Kidney (tissue), 13 donors: ENCODE measurements at regions not wholly inside any gene's neighbourhood (a gene's known extent, or its start where the extent isn't known, plus 50 kb on each side); places are given as distances from the start of the nearest gene placed in this dataset.
A peak's percentile ranks its signal among the peaks of the same experiment; 100 is the strongest.

Experiments
- DNase-seq, 5 donors: peaks; one replicate each; pipeline ENCODE4 v3.0.0-alpha.2; 2013 to 2020
- FAIRE-seq: peaks from 2 replicates; lab custom pipeline; 2012; peaks lifted over from hg19 to GRCh38; lab: Jason Lieb, UNC
- H3K27ac ChIP-seq, 2 donors: one replicate each; pipeline ENCODE4 v1.7.0; 2013; ENCODE audit warnings: low read depth in 2 of 2, low read length in 2 of 2, inconsistent platforms in 1 of 2
- H3K27me3 ChIP-seq: one replicate; pipeline ENCODE4 v1.7.1; 2013; ENCODE audit warnings: low read length, inconsistent platforms; ENCODE audit not compliant: control insufficient read depth, insufficient read depth
- H3K36me3 ChIP-seq, 3 donors: one replicate each; pipeline versions ENCODE4 v1.7.0 to v1.7.1; 2013; ENCODE audit warnings: low read length in 3 of 3, control low read depth in 1 of 3, inconsistent platforms in 1 of 3; ENCODE audit not compliant: insufficient read depth in 3 of 3, control insufficient read depth in 2 of 3
- H3K4me1 ChIP-seq, 3 donors: one replicate each; pipeline versions ENCODE4 v1.7.0 to v1.7.1; 2013; ENCODE audit warnings: low read length in 3 of 3, inconsistent platforms in 1 of 3, low read depth in 1 of 3; ENCODE audit not compliant: control insufficient read depth in 2 of 3, insufficient read depth in 2 of 3
- H3K4me3 ChIP-seq, 3 donors: one replicate each; pipeline versions ENCODE4 v1.7.0 to v1.8.1; 2013; ENCODE audit warnings: low read length in 3 of 3, control low read depth in 1 of 3, inconsistent platforms in 1 of 3
- H3K9ac ChIP-seq, 3 donors: one replicate each; pipeline versions ENCODE4 v1.7.0 to v1.7.1; 2013; ENCODE audit warnings: low read length in 3 of 3, control low read depth in 1 of 3, inconsistent platforms in 1 of 3
- H3K9me3 ChIP-seq, 3 donors: one replicate each; pipeline versions ENCODE4 v1.7.0 to v1.7.1; 2013; ENCODE audit warnings: low read length in 3 of 3, control low read depth in 1 of 3, inconsistent platforms in 1 of 3; ENCODE audit not compliant: control insufficient read depth in 2 of 3, insufficient read depth in 1 of 3
- intact Hi-C: fragments of 100-400 bp; cut with DNase I; formaldehyde crosslinking; loops from one replicate; pipeline ENCODE4 v1.11.1; 2022
- TF ChIP-seq, protein P1 (sequence below): IDR thresholded peaks from 3 replicates; pipeline ENCODE4 v1.5.1; 2012; ENCODE audit warnings: mild to moderate bottlenecking, moderate library complexity, borderline replicate concordance; ENCODE audit not compliant: insufficient read depth; ENCODE audit errors: extremely low read depth
- donor health status: control.
- donor health status: control.
- donor health status: control.
- donor health status: control.
- donor health status: control.
- donor health status: DM: yes; HTN: yes; CAD: no.
- donor health status: Normal renal cell carcinoma (clear cell type).

DNA sequence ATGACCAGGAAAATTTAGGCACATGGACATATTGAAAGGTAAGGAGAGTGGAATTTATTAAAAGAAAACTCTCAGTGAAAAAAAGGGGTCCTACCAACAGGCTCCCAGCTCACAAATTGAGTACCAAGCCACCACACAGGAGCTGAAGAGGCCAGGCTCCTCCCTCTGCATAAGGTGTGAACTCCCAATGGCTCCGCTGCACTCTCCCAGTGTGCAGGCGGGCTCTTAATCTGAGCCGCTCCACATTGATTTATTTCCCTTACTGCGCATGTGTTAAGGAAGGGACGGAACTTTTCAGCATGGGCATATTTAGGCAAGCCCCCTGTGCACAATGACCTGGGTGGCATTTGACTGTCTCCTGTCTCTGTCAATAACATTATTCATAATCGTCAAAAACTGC is 68.6 kb upstream of the PLEKHG7 start:
- no peak for DNase-seq

DNA sequence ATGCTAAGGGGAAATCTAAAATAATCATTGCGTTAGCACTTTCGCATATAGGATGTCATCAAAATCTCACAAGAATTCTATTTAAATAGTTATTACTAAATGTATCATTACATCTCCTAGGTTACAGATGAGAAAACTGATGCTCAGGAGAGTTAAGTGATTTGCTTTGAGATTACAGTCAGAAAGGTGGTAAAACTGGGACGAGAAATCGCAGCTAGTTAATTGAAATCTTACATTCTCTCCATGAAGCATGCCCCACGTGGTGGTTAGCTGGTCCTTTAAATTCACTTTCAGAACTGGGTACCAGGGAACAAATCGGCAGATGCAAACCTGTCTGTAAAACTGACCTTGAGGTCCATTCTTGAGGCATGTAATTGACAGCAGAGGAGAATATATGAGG is 71.8 kb upstream of the PLEKHG7 start:
- DNase-seq = no peak
- TF ChIP-seq, protein P1, sequence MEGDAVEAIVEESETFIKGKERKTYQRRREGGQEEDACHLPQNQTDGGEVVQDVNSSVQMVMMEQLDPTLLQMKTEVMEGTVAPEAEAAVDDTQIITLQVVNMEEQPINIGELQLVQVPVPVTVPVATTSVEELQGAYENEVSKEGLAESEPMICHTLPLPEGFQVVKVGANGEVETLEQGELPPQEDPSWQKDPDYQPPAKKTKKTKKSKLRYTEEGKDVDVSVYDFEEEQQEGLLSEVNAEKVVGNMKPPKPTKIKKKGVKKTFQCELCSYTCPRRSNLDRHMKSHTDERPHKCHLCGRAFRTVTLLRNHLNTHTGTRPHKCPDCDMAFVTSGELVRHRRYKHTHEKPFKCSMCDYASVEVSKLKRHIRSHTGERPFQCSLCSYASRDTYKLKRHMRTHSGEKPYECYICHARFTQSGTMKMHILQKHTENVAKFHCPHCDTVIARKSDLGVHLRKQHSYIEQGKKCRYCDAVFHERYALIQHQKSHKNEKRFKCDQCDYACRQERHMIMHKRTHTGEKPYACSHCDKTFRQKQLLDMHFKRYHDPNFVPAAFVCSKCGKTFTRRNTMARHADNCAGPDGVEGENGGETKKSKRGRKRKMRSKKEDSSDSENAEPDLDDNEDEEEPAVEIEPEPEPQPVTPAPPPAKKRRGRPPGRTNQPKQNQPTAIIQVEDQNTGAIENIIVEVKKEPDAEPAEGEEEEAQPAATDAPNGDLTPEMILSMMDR = no peak
- Histone ChIP-seq H3K4me1 (peaks cover 0 to 4% (median 3%) of the 10 kb centered on the region in 3 donors), H3K9ac (no peak overlapping the region), H3K9me3 (no peaks in the 10 kb centered on the region), H3K27ac (no peak overlapping the region), H3K4me3 (no peak overlapping the region), H3K27me3 (no peaks in the 10 kb centered on the region), H3K36me3 (no peaks in the 10 kb centered on the region)
- intact Hi-C loops = no loop called here
- no peak for FAIRE-seq

More for the DNA sequence above, 68.6 kb upstream of the PLEKHG7 start:
- no peaks in the 10 kb centered on the region for H3K9me3 ChIP-seq
- H3K4me3 ChIP-seq = no peak overlapping the region
- H3K4me1 ChIP-seq = peaks cover 0 to 4% (median 3%) of the 10 kb centered on the region in 3 donors
- H3K27me3 ChIP-seq = no peaks in the 10 kb centered on the region
- H3K9ac ChIP-seq = no peak overlapping the region
- TF ChIP-seq, protein P1 = no peak
- H3K36me3 ChIP-seq = no peaks in the 10 kb centered on the region
- no peak for FAIRE-seq
- intact Hi-C loops = no loop called here
- H3K27ac ChIP-seq = no peak overlapping the region

DNA sequence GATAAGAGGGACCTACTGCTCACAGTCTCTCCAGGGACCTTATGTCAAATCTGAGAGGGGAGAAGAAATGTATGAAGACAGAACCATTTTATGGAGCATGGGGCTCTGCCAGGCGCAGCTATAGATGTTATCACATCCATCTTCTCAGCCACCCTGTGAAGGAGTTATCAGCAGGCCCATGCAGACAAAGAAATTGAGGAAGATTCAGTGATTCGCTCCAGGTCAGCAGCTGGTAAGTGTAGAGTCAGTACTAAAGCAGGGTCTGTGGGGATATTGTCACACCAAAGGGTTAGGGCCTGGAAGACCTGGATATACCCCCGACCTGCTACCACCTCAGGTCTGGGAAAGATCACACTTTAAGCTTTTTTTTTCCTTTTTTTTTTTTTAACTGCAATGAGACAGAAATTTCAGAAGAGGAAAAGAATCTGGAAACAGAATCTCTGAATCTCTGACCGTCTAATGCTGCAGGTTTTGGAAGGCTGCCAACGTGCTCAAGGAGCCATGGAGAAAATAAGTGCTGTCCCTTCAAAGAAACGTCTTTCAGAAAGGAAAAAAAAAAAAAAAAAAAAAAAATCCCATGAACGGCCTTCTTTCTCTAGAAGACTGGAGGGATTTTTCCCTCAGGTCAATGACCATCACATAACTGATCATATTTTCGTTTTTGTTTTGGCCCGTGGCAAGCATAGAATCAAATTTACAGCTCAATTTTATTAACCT is 73.3 kb upstream of the PLEKHG7 start:
- FAIRE-seq = no peak

More for the DNA sequence above, 73.3 kb upstream of the PLEKHG7 start:
- Histone ChIP-seq H3K36me3 (no peaks in the 10 kb centered on the region), H3K4me3 (peak overlapping the region in 1 of 3 donors; percentile 11), H3K27me3 (no peaks in the 10 kb centered on the region), H3K27ac (no peak overlapping the region), H3K4me1 (peaks cover 0 to 4% (median 3%) of the 10 kb centered on the region in 3 donors), H3K9me3 (no peaks in the 10 kb centered on the region), H3K9ac (no peak overlapping the region)
- TF ChIP-seq, protein P1 = no peak
- peak; percentile 48 to 87 (median 64) for DNase-seq
- intact Hi-C loops = no loop called here
